Body of pancreas (tissue), 4 donors: ENCODE measurements at regions not wholly inside any gene's neighbourhood (a gene's known extent, or its start where the extent isn't known, plus 50 kb on each side); places are given as distances from the start of the nearest gene placed in this dataset.

Experiments
- ATAC-seq: fragments of 150-250 bp; one replicate; pipeline ENCODE4 v1.9.1; 2016
- DNase-seq, 4 donors: peaks; one replicate each; pipeline ENCODE4 v3.0.0-alpha.2; 2019
- H3K27ac ChIP-seq, 4 donors: fragments of 200-600 bp; sonication (generic); 1 replicate in 3 of 4; 2 replicates in 1 of 4; pipeline versions ENCODE4 v1.5.1 to v1.6.1; 2016 to 2019; ENCODE audit warnings: mild to moderate bottlenecking in 1 of 4, mixed read lengths in 1 of 4, moderate library complexity in 1 of 4
- H3K27me3 ChIP-seq, 2 donors: fragments of 200-600 bp; sonication (generic); one replicate each; pipeline ENCODE4 v1.6.0; 2016; ENCODE audit warnings: mild to moderate bottlenecking in 1 of 2
- H3K36me3 ChIP-seq, 2 donors: fragments of 200-600 bp; sonication (generic); replicated peaks in 1 of 2; 2 replicates each; pipeline ENCODE4 v1.5.1; 2016; ENCODE audit warnings: low read depth in 2 of 2; ENCODE audit not compliant: insufficient read depth in 1 of 2
- H3K4me1 ChIP-seq: fragments of 200-600 bp; sonication (generic); one replicate; pipeline ENCODE4 v1.6.0; 2016
- H3K4me3 ChIP-seq, 2 donors: fragments of 200-600 bp; sonication (generic); 1 replicate in 1 of 2; 2 replicates in 1 of 2; pipeline ENCODE4 v1.5.1; 2016 to 2019
- H3K9me3 ChIP-seq, 3 donors: fragments of 200-600 bp; sonication (generic); 1 replicate in 2 of 3; 2 replicates in 1 of 3; pipeline ENCODE4 v1.5.1; 2016
- POLR2A ChIP-seq, 3 donors: fragments of 450-650 bp; IDR thresholded peaks; one replicate each; pipeline ENCODE4 v1.6.1; 2016; ENCODE audit warnings: antibody characterized with exemption in 3 of 3, mild to moderate bottlenecking in 2 of 3
- WGBS, 2 donors: methylation state at CpG; one replicate each; pipeline ENCODE4 v1.1.5; 2017; 5-methylcytosine and 5-hydroxymethylcytosine counted together
- intact Hi-C: fragments of 100-400 bp; cut with DNase I; formaldehyde crosslinking; loops from one replicate; pipeline ENCODE4 v1.15.1; 2023
- TF ChIP-seq, protein P1 (sequence below), 7 experiments: fragments of 450-650 bp in 4 of 7; fragments of 200-600 bp in 3 of 7; sonication (generic) in 3 of 7; IDR thresholded peaks; one replicate each; pipeline ENCODE4 v1.5.1; 2016 to 2019; ENCODE audit warnings: antibody characterized with exemption in 7 of 7

DNA sequence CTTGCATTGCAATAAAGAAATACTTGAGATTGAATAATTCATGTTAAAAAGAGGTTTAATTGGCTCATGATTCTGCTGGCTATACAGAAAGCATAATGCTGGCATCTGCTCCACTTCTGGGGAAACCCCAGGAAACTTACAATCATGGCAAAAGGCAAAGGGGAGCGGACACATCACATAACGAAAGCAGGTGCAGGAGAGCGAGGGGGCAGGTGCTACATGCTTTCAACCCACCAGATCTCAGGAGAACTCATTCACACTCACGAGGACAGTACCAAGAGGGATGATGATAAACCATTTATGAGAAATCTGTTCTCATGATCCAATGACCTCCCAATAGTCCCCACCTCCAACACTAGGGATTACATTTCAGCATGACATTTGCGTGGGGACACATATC, 172.6 kb downstream of the RASSF9 start:
- ATAC-seq (no peak), DNase-seq (no peak)
- 72 to 87% methylated on average over 5 of the region's 5 CpGs for WGBS, 2 donors

DNA sequence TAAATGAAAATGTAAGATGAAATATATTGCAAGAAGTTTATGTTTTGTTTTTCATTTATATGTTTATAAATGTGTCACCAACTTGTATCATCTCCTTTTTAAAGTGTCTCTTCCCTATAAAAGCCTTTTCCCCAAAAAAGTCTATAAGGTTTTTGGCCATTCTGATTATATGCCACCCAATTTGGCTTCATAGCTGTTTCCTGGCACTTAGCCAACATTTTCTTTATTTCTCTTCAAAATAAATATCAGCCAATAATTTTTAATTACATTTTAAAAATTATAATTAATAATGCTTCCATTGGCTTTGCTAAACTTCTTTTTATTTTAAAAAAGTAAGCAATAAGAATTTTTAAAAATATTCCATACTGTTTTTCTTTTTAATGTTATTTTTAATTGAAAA, 171.8 kb downstream of the RASSF9 start:
- Histone ChIP-seq H3K4me1 (no peaks in the 10 kb centered on the region), H3K4me3 (no peak overlapping the region), H3K9me3 (no peaks in the 10 kb centered on the region), H3K27ac (no peak overlapping the region), H3K27me3 (no peaks in the 10 kb centered on the region), H3K36me3 (no peaks in the 10 kb centered on the region)
- intact Hi-C loops: no loop called here
- DNase-seq: no peak
- no peak for ATAC-seq
- no peak for TF ChIP-seq POLR2A (IDR thresholded peaks at IDR 0.05)
- TF ChIP-seq, protein P1, sequence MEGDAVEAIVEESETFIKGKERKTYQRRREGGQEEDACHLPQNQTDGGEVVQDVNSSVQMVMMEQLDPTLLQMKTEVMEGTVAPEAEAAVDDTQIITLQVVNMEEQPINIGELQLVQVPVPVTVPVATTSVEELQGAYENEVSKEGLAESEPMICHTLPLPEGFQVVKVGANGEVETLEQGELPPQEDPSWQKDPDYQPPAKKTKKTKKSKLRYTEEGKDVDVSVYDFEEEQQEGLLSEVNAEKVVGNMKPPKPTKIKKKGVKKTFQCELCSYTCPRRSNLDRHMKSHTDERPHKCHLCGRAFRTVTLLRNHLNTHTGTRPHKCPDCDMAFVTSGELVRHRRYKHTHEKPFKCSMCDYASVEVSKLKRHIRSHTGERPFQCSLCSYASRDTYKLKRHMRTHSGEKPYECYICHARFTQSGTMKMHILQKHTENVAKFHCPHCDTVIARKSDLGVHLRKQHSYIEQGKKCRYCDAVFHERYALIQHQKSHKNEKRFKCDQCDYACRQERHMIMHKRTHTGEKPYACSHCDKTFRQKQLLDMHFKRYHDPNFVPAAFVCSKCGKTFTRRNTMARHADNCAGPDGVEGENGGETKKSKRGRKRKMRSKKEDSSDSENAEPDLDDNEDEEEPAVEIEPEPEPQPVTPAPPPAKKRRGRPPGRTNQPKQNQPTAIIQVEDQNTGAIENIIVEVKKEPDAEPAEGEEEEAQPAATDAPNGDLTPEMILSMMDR (IDR thresholded peaks at IDR 0.05): no peak

More for the DNA sequence above, 172.6 kb downstream of the RASSF9 start:
- H3K9me3 ChIP-seq: no peaks in the 10 kb centered on the region
- H3K36me3 ChIP-seq: no peaks in the 10 kb centered on the region
- H3K4me1 ChIP-seq: no peaks in the 10 kb centered on the region
- TF ChIP-seq, protein P1 (IDR thresholded peaks at IDR 0.05): no peak
- TF ChIP-seq POLR2A (IDR thresholded peaks at IDR 0.05): no peak
- no peak overlapping the region for H3K4me3 ChIP-seq
- no peak overlapping the region for H3K27ac ChIP-seq
- H3K27me3 ChIP-seq: no peaks in the 10 kb centered on the region
- intact Hi-C loops: no loop called here

DNA sequence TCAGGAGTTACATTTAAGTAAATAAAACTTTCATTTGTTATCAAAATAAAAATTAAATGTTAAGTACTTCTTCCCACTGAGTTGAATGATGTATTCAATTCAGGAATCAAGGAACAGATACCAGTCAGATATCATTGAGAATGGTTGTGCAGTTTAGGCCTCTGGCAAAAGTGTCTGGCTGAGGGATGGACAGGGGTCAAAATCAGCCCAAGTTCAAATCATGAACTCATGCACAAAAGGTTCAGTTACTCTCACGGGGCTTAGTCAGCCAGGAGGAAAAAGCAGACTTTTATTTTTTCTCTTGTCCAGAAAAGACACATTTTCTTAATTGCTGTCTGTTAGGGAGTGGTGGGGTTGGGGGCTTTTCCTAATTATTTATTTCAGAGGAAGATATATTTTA, 166.3 kb downstream of the RASSF9 start:
- Histone ChIP-seq H3K9me3 (no peaks in the 10 kb centered on the region), H3K27ac (no peak overlapping the region), H3K4me1 (no peaks in the 10 kb centered on the region), H3K36me3 (no peaks in the 10 kb centered on the region), H3K27me3 (no peaks in the 10 kb centered on the region), H3K4me3 (no peak overlapping the region)
- no peak for DNase-seq
- intact Hi-C loops: no loop called here
- 79 to 90% methylated on average over 1 of the region's 1 CpG for WGBS, 2 donors
- TF ChIP-seq, protein P1 (IDR thresholded peaks at IDR 0.05): no peak
- TF ChIP-seq POLR2A (IDR thresholded peaks at IDR 0.05): no peak
- ATAC-seq: no peak

DNA sequence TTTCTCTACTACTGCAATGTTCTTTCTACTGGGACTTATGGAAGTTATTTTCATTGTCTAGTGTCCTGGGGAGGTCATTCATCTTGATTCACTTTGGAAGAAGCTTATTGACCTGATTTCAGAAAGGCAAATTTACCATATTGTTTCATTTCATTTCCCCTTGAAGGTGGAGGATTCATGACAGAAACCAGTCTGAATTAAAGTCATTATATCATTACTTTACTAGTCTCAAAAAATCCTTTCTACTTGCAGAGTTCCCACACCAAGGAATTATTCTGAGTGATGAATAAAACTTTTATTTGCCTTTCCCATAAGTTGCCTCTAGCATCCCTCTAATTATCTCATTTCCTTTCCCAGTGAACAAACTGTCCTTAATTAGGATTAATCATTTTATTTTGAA, 163.8 kb downstream of the RASSF9 start:
- DNase-seq (no peak), ATAC-seq (no peak)
- TF ChIP-seq, protein P1 (IDR thresholded peaks at IDR 0.05): no peak
- TF ChIP-seq POLR2A (IDR thresholded peaks at IDR 0.05): no peak
- intact Hi-C loops: no loop called here
- Histone ChIP-seq H3K4me3 (no peak overlapping the region), H3K27me3 (no peaks in the 10 kb centered on the region), H3K9me3 (no peaks in the 10 kb centered on the region), H3K4me1 (peaks cover 6% of the 10 kb centered on the region), H3K36me3 (no peaks in the 10 kb centered on the region), H3K27ac (no peak overlapping the region)

DNA sequence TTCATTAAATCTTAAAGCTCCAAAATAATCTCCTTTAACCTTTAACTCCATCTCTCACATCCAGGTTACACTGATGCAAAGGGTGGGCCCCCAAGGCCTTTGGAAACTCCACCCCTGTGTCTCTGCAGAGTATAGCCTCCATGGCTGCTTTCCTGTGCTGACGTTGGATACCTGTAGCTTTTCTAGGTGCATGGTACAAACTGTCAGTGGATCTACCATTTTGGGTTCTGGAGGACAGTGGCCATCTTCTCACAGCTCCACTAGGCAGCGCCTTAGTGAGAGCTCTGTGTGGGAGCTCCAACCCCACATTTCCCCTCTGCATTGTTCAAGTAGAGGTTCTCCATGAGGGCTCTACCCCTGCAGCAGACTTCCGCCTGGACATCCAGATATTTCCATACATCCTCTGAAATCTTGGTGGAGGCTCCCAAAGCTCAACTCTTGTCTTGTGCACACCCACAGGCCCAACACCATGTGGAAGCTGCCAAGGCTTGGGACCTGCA, 162.2 kb downstream of the RASSF9 start:
- no peak overlapping the region for H3K4me3 ChIP-seq
- TF ChIP-seq POLR2A (IDR thresholded peaks at IDR 0.05): no peak
- TF ChIP-seq, protein P1 (IDR thresholded peaks at IDR 0.05): no peak

More for the DNA sequence above, 162.2 kb downstream of the RASSF9 start:
- DNase-seq (no peak), ATAC-seq (no peak)
- intact Hi-C loops: no loop called here
- H3K27me3 ChIP-seq: no peaks in the 10 kb centered on the region
- WGBS, 2 donors: 95 to 100% methylated on average over 3 of the region's 3 CpGs
- H3K4me1 ChIP-seq: peaks cover 6% of the 10 kb centered on the region
- no peaks in the 10 kb centered on the region for H3K36me3 ChIP-seq
- H3K27ac ChIP-seq: no peak overlapping the region
- no peaks in the 10 kb centered on the region for H3K9me3 ChIP-seq
